ENCODE measurements at regions not wholly inside any gene's neighbourhood (a gene's known extent, or its start where the extent isn't known, plus 50 kb on each side); places are given as distances from the start of the nearest gene placed in this dataset.

- no peak for TF ChIP-seq CTCF (IDR thresholded peaks at IDR 0.05)
- no peak for TF ChIP-seq EP300 (IDR thresholded peaks at IDR 0.05)
These were observed 87.4 kb upstream of the LRRC55 start for GRCh38 chr11:57094181-57094935.

Data from tibial nerve (tissue), 4 donors.